CD4-positive, alpha-beta T cell treated with Interleukin-6 for 4 hours (primary cell): ENCODE measurements at regions not wholly inside any gene's neighbourhood (a gene's known extent, or its start where the extent isn't known, plus 50 kb on each side); places are given as distances from the start of the nearest gene placed in this dataset.

Source experiments
- DNase-seq: peaks from one replicate; pipeline ENCODE4 v3.0.0-alpha.2; 2020; ENCODE audit warnings: mixed read lengths

- no peak for DNase-seq
Measured at GRCh38 chr4:62292911-62293310, 1092.8 kb downstream of the ADGRL3 start.

GRCh38 chr4:62288808-62289541, 1088.8 kb downstream of the ADGRL3 start:
- no peak for DNase-seq

- DNase-seq = no peak
Measured at GRCh38 chr4:62285026-62285425, 1084.9 kb downstream of the ADGRL3 start.

- no peak for DNase-seq
Measured at GRCh38 chr4:62279689-62280088, 1079.6 kb downstream of the ADGRL3 start.

GRCh38 chr4:62275470-62275869, 1075.3 kb downstream of the ADGRL3 start:
- no peak for DNase-seq

- no peak for DNase-seq
Measured at GRCh38 chr4:62274782-62275181, 1074.7 kb downstream of the ADGRL3 start.

- no peak for DNase-seq
Measured at GRCh38 chr4:62271107-62271506, 1071.0 kb downstream of the ADGRL3 start.

GRCh38 chr4:62269918-62270317, 1069.8 kb downstream of the ADGRL3 start:
- no peak for DNase-seq

- DNase-seq = no peak
Measured at GRCh38 chr4:62263454-62263853, 1063.3 kb downstream of the ADGRL3 start.

- DNase-seq = no peak
Measured at GRCh38 chr4:62262676-62263075, 1062.5 kb downstream of the ADGRL3 start.

- no peak for DNase-seq
Measured at GRCh38 chr4:62260254-62260653, 1060.1 kb downstream of the ADGRL3 start.

GRCh38 chr4:62256479-62256878, 1056.4 kb downstream of the ADGRL3 start:
- no peak for DNase-seq

GRCh38 chr4:62252728-62253127, 1052.6 kb downstream of the ADGRL3 start:
- DNase-seq = no peak

GRCh38 chr4:62250100-62250499, 1050.0 kb downstream of the ADGRL3 start:
- DNase-seq = no peak

- no peak for DNase-seq
Measured at GRCh38 chr4:62243895-62244294, 1043.8 kb downstream of the ADGRL3 start.

- DNase-seq = no peak
Measured at GRCh38 chr4:62235911-62236310, 1035.8 kb downstream of the ADGRL3 start.

- DNase-seq = no peak
Measured at GRCh38 chr4:62232814-62233213, 1032.7 kb downstream of the ADGRL3 start.

GRCh38 chr4:62231994-62232393, 1031.9 kb downstream of the ADGRL3 start:
- no peak for DNase-seq

GRCh38 chr4:62226082-62226481, 1026.0 kb downstream of the ADGRL3 start:
- no peak for DNase-seq

GRCh38 chr4:62222121-62222520, 1022.0 kb downstream of the ADGRL3 start:
- DNase-seq = no peak

GRCh38 chr4:62210486-62210885, 1010.4 kb downstream of the ADGRL3 start:
- DNase-seq = no peak

- DNase-seq = no peak
Measured at GRCh38 chr4:62209757-62210485, 1009.8 kb downstream of the ADGRL3 start.

- no peak for DNase-seq
Measured at GRCh38 chr4:62208921-62209320, 1008.8 kb downstream of the ADGRL3 start.

GRCh38 chr4:62204136-62204535, 1004.0 kb downstream of the ADGRL3 start:
- DNase-seq = no peak
